SK-N-MC (cell line): ENCODE measurements at regions not wholly inside any gene's neighbourhood (a gene's known extent, or its start where the extent isn't known, plus 50 kb on each side); places are given as distances from the start of the nearest gene placed in this dataset.

Experiments
- EZH2 ChIP-seq: fragments of 200-600 bp; sonication (generic); IDR thresholded peaks from one replicate; pipeline ENCODE4 v1.6.1; 2017; ENCODE audit warnings: antibody characterized with exemption
- FOXP2 ChIP-seq: optimal IDR thresholded peaks from 2 replicates; pipeline ENCODE3; 2011; ENCODE audit warnings: mild to moderate bottlenecking, moderate library complexity; ENCODE audit not compliant: insufficient read depth; ENCODE audit errors: extremely low read length, control extremely low read depth
- POLR2AphosphoS5 ChIP-seq: IDR thresholded peaks from 2 replicates; pipeline ENCODE4 v1.6.1; 2012; ENCODE audit warnings: mild to moderate bottlenecking, low read depth, low read length, borderline replicate concordance

DNA sequence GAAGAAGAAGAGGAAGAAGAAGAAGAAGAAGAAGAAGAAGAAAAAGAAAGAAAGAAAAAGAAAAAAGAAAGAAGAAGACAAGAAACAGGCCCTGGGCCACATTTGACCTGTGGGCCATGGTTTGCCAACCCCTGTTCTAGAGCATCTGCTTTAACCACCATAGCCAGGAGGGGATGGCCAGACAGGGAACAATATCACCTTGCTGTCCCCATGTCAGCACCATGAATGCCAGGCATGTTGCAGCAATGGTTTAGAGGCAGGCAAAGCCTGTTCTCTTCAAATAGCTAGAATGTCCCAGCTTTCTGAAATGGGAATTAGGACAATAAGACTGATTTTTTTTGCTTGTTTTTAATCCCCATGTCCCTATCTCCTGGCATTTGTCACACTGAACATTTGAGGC is 338.6 kb upstream of the PLET1 start:
- TF ChIP-seq EZH2, result no peak
- TF ChIP-seq POLR2AphosphoS5, result no peak
- TF ChIP-seq FOXP2, result no peak
